Calu3 (cell line): ENCODE measurements at regions not wholly inside any gene's neighbourhood (a gene's known extent, or its start where the extent isn't known, plus 50 kb on each side); places are given as distances from the start of the nearest gene placed in this dataset.

Experiments used
- BruUV-seq: library from RNA; stranded (reverse); fragments of 400-500 nt; replicated peaks from 2 replicates; lab custom pipeline; 2021; lab: Mats Ljungman, UMichigan
- CTCF ChIA-PET: fragments of 300-600 bp; sonication (Branson Sonifier 250); formaldehyde crosslinking; loops from one replicate; lab custom pipeline; 2022; ENCODE audit warnings: antibody characterized with exemption; lab: Charles Lee
- DNase-seq: peaks from one replicate; pipeline ENCODE4 v3.0.0; 2022
- H3K27ac Mint-ChIP-seq: one replicate; pipeline ENCODE4 v1.8.0; 2022; ENCODE audit warnings: mixed read lengths; ENCODE audit not compliant: unreplicated experiment
- H3K27me3 Mint-ChIP-seq: one replicate; pipeline ENCODE4 v1.8.0; 2022; ENCODE audit warnings: mixed read lengths; ENCODE audit not compliant: unreplicated experiment
- H3K36me3 Mint-ChIP-seq: one replicate; pipeline ENCODE4 v1.8.0; 2022; ENCODE audit warnings: mild to moderate bottlenecking, moderate library complexity, mixed read lengths; ENCODE audit not compliant: insufficient read depth, unreplicated experiment
- H3K4me1 Mint-ChIP-seq: one replicate; pipeline ENCODE4 v1.8.0; 2022; ENCODE audit warnings: mild to moderate bottlenecking, low read depth, mixed read lengths; ENCODE audit not compliant: unreplicated experiment
- H3K4me3 Mint-ChIP-seq: one replicate; pipeline ENCODE4 v1.8.0; 2022; ENCODE audit warnings: mild to moderate bottlenecking, low read depth, moderate library complexity, mixed read lengths; ENCODE audit not compliant: unreplicated experiment
- H3K9me3 Mint-ChIP-seq: one replicate; pipeline ENCODE4 v1.8.0; 2022; ENCODE audit warnings: low read depth, mixed read lengths; ENCODE audit not compliant: unreplicated experiment
- CTCF ChIP-seq: fragments of 200-600 bp; IDR thresholded peaks from one replicate; pipeline ENCODE4 v1.8.0; 2022; ENCODE audit warnings: antibody characterized with exemption; ENCODE audit not compliant: unreplicated experiment
- intact Hi-C: fragments of 100-400 bp; cut with micrococcal nuclease; formaldehyde crosslinking; loops from one replicate; pipeline ENCODE4 v1.10.0; 2022; ENCODE audit not compliant: unreplicated experiment

GRCh38 chr11:26904801-26905200 is 89.1 kb upstream of the FIBIN start:
- intact Hi-C loops: no loop called here
- no peak overlapping the region for H3K27ac Mint-ChIP-seq
- no peak overlapping the region for H3K4me3 Mint-ChIP-seq
- H3K4me1 Mint-ChIP-seq: no peaks in the 10 kb centered on the region
- CTCF ChIA-PET: no interaction called here
- no peak for DNase-seq
- no peak for TF ChIP-seq CTCF
- H3K27me3 Mint-ChIP-seq: no peaks in the 10 kb centered on the region
- no TSS peak for BruUV-seq
- H3K9me3 Mint-ChIP-seq: peaks cover 3% of the 10 kb centered on the region
- H3K36me3 Mint-ChIP-seq: no peaks in the 10 kb centered on the region

GRCh38 chr11:26905368-26905767 is 88.5 kb upstream of the FIBIN start:
- H3K9me3 Mint-ChIP-seq: peaks cover 2% of the 10 kb centered on the region
- intact Hi-C loops: no loop called here
- H3K4me1 Mint-ChIP-seq: no peaks in the 10 kb centered on the region
- no peaks in the 10 kb centered on the region for H3K36me3 Mint-ChIP-seq
- no peak overlapping the region for H3K27ac Mint-ChIP-seq
- DNase-seq: no peak
- no TSS peak for BruUV-seq
- no peak overlapping the region for H3K4me3 Mint-ChIP-seq
- TF ChIP-seq CTCF: no peak
- H3K27me3 Mint-ChIP-seq: no peaks in the 10 kb centered on the region
- CTCF ChIA-PET: no interaction called here

GRCh38 chr11:26909515-26909914 is 84.4 kb upstream of the FIBIN start:
- CTCF ChIA-PET: no interaction called here
- H3K4me3 Mint-ChIP-seq: no peak overlapping the region
- no peak for TF ChIP-seq CTCF
- intact Hi-C loops: no loop called here
- BruUV-seq: no TSS peak
- no peaks in the 10 kb centered on the region for H3K9me3 Mint-ChIP-seq
- no peaks in the 10 kb centered on the region for H3K27me3 Mint-ChIP-seq
- no peaks in the 10 kb centered on the region for H3K4me1 Mint-ChIP-seq
- no peak overlapping the region for H3K27ac Mint-ChIP-seq
- no peak for DNase-seq
- H3K36me3 Mint-ChIP-seq: no peaks in the 10 kb centered on the region

- no peak for TF ChIP-seq CTCF
- DNase-seq: no peak
- H3K27me3 Mint-ChIP-seq: no peaks in the 10 kb centered on the region
- intact Hi-C loops: no loop called here
- H3K9me3 Mint-ChIP-seq: no peaks in the 10 kb centered on the region
- CTCF ChIA-PET: no interaction called here
- no TSS peak for BruUV-seq
- H3K4me3 Mint-ChIP-seq: no peak overlapping the region
- H3K27ac Mint-ChIP-seq: no peak overlapping the region
- no peaks in the 10 kb centered on the region for H3K4me1 Mint-ChIP-seq
- no peaks in the 10 kb centered on the region for H3K36me3 Mint-ChIP-seq
These were observed 83.8 kb upstream of the FIBIN start for GRCh38 chr11:26909991-26910591.
